Spleen (tissue), 7 donors: ENCODE measurements at regions not wholly inside any gene's neighbourhood (a gene's known extent, or its start where the extent isn't known, plus 50 kb on each side); places are given as distances from the start of the nearest gene placed in this dataset.

Experiments used
- CTCF ChIP-seq, 11 experiments: fragments of 200-600 bp in 7 of 11; fragments of 450-650 bp in 4 of 11; sonication (generic) in 4 of 11; IDR thresholded peaks in 8 of 11; conservative IDR thresholded peaks in 3 of 11; 1 replicate in 7 of 11; 2 replicates in 4 of 11; pipeline versions ENCODE4 v1.4.0 to v1.8.0; 2016 to 2021; ENCODE audit warnings: antibody characterized with exemption in 11 of 11, inconsistent platforms in 4 of 11, mild to moderate bottlenecking in 1 of 11
- POLR2A ChIP-seq, 3 donors: fragments of 450-650 bp; IDR thresholded peaks; one replicate each; pipeline ENCODE4 v1.5.1; 2017; ENCODE audit warnings: antibody characterized with exemption in 3 of 3, mild to moderate bottlenecking in 1 of 3
- POLR2AphosphoS5 ChIP-seq, 3 donors: sonication (generic); formaldehyde crosslinking; IDR thresholded peaks; one replicate each; pipeline ENCODE4 v1.5.1; 2017; ENCODE audit warnings: antibody characterized with exemption in 3 of 3
- donor health status: DM: no; HTN: no; CAD: no; lungs with moderate emphysema.
- donor health status: DM: no; HTN: no; CAD: no.
- donor health status: DM: no; HTN: no; CAD: no.

- TF ChIP-seq POLR2A (IDR thresholded peaks at IDR 0.05) (no peak), CTCF (IDR thresholded peaks at IDR 0.05 in 8 of 11, conservative IDR thresholded peaks at IDR 0.05 in 3 of 11) (no peak), POLR2AphosphoS5 (IDR thresholded peaks at IDR 0.05) (no peak)
These were observed 62.4 kb upstream of the WAPL start for GRCh38 chr10:86583983-86584382.
